WERI-Rb-1 (cell line): ENCODE measurements at regions not wholly inside any gene's neighbourhood (a gene's known extent, or its start where the extent isn't known, plus 50 kb on each side); places are given as distances from the start of the nearest gene placed in this dataset.

Source experiments
- DNase-seq: peaks from one replicate; pipeline ENCODE4 v3.0.0-alpha.2; 2020
- H3K27ac ChIP-seq: fragments of 250-450 bp; sonication (Bioruptor Pico); 2 replicates; pipeline ENCODE4 v1.5.1; 2020; ENCODE audit warnings: mild to moderate bottlenecking, moderate library complexity
- H3K27me3 ChIP-seq: fragments of 250-450 bp; sonication (Bioruptor Pico); 2 replicates; pipeline ENCODE4 v1.5.1; 2021; ENCODE audit warnings: mild to moderate bottlenecking, low read depth, moderate library complexity; ENCODE audit not compliant: insufficient read depth, severe bottlenecking
- H3K36me3 ChIP-seq: fragments of 250-450 bp; sonication (Bioruptor Pico); 2 replicates; pipeline ENCODE4 v1.5.1; 2020; ENCODE audit warnings: mild to moderate bottlenecking, moderate library complexity
- H3K4me3 ChIP-seq: 2 replicates; pipeline ENCODE4 v1.5.1; 2011; ENCODE audit warnings: low read depth, mild to moderate bottlenecking, control low read depth, low read length
- H3K9me3 ChIP-seq: fragments of 250-450 bp; sonication (Bioruptor Pico); 2 replicates; pipeline ENCODE4 v1.5.1; 2021; ENCODE audit warnings: mild to moderate bottlenecking, moderate library complexity; ENCODE audit not compliant: severe bottlenecking
- CTCF ChIP-seq: IDR thresholded peaks from 2 replicates; pipeline ENCODE4 v1.5.1; 2011; ENCODE audit warnings: low read depth, mild to moderate bottlenecking, control low read depth, inconsistent platforms, low read length

DNA sequence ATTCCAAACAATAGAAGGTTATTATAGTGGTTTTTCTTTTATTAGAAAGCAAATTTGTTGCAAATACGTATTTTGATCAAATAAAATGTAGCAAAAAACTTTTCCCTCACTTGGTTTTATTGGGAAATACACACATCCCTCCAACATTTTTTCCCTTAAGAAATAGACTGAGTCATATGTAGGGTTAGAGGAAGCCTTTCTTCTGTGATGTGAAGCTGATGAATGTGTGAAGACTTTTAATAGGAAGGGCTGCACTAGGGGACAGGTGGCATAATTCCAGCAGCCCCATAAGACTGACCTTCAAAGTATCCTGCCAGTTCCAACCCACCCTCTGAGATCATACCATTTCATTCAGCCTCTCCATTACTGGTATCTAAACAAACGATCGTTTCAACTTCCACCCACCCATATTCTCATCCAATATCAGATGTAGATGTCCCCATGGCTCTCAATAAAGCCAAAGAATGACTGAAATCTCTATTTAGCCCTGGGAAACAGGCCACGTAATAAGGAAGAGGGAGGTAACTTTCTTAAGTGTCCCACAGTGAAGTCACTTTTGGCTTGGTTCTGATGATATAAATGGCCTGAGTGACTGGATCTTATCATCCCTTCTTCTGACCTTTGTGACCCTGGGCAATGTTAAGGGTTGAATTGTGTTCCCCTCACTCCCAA, 64.7 kb upstream of the LPAR1 start:
- Histone ChIP-seq H3K36me3 (no peaks in the 10 kb centered on the region), H3K27me3 (peaks cover 96% of the 10 kb centered on the region), H3K4me3 (no peak overlapping the region), H3K9me3 (peaks cover 2% of the 10 kb centered on the region), H3K27ac (no peak overlapping the region)
- TF ChIP-seq CTCF, result no peak
- no peak for DNase-seq

DNA sequence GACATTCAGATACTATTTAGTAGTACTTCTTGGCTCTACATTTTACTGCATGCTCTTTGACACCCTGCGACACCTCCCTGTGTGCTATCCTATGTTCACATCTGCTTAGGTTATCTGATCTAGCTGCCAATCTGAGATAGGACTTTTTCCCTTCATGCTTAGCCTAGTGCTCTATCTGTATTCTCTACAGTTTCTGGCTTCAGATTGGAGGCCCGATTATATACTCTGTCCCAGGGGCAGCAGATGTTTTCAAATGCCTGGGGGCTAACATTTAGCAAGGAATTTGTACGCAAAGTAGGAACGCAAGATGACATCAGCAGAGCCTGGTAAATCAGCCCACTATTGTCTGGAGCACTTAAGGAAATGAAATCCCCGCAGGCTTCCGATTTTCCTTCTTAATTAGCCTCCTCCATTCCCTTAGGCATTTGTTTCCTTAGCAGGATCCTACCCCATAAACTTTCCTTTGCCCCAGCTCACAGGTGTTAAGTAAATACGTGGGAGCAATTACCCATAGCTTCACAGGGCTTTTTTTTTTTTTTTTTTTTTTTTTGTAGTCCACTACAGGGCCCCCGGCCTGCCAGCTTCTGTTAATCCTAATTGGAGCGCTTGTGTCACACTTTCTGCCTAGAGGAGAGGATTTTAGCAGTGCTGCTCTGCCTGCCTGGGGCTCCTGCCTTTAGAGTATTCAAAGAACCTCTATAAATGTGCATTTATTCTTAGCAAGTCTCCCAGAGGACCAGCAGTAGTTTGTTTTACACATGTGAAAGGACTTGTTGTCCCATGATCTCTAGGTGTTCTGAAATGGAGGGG, 61.1 kb upstream of the LPAR1 start:
- H3K4me3 ChIP-seq, result no peak overlapping the region
- H3K36me3 ChIP-seq, result no peaks in the 10 kb centered on the region
- H3K9me3 ChIP-seq, result peaks cover 2% of the 10 kb centered on the region
- H3K27ac ChIP-seq, result no peak overlapping the region
- DNase-seq, result no peak
- TF ChIP-seq CTCF, result no peak
- peaks cover 98% of the 10 kb centered on the region for H3K27me3 ChIP-seq

DNA sequence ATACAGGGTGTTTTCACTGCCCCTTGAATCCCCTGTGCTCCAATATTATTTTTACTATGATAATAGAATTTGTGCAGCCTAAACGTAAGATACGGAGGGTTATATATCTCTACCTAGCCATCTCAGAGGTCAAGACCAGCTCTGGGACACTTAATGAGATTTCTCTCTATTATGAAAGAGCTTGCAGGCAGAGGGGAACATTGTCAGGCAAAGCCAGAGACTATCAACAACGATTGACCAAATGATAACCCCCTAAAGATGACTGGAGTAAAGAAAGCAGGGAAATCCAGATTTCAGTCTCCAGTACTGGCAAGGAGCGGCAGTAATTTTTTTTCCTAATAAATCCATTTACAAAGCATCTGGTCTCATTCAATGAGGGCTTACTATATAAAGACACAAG, 59.8 kb upstream of the LPAR1 start:
- H3K27me3 ChIP-seq, result peaks cover 99% of the 10 kb centered on the region
- TF ChIP-seq CTCF, result no peak
- H3K9me3 ChIP-seq, result peaks cover 2% of the 10 kb centered on the region
- no peak overlapping the region for H3K27ac ChIP-seq
- no peak overlapping the region for H3K4me3 ChIP-seq
- no peaks in the 10 kb centered on the region for H3K36me3 ChIP-seq
- DNase-seq, result no peak

GRCh38 chr9:111096051-111096450, 57.8 kb upstream of the LPAR1 start:
- Histone ChIP-seq H3K9me3 (peaks cover 2% of the 10 kb centered on the region), H3K36me3 (no peaks in the 10 kb centered on the region), H3K4me3 (no peak overlapping the region), H3K27me3 (peaks cover 92% of the 10 kb centered on the region), H3K27ac (no peak overlapping the region)
- no peak for TF ChIP-seq CTCF
- DNase-seq, result no peak

- no peak for DNase-seq
- TF ChIP-seq CTCF, result no peak
Measured at GRCh38 chr9:111095441-111095840, 57.2 kb upstream of the LPAR1 start.

More at GRCh38 chr9:111095441-111095840, 57.2 kb upstream of the LPAR1 start:
- peaks cover 2% of the 10 kb centered on the region for H3K9me3 ChIP-seq
- H3K36me3 ChIP-seq, result no peaks in the 10 kb centered on the region
- no peak overlapping the region for H3K27ac ChIP-seq
- H3K27me3 ChIP-seq, result peaks cover 91% of the 10 kb centered on the region
- no peak overlapping the region for H3K4me3 ChIP-seq
